Pulmonary artery endothelial cell (primary cell): ENCODE measurements at regions not wholly inside any gene's neighbourhood (a gene's known extent, or its start where the extent isn't known, plus 50 kb on each side); places are given as distances from the start of the nearest gene placed in this dataset.

Experiments
- DNase-seq: peaks from one replicate; pipeline ENCODE4 v3.0.0-alpha.2; 2011; ENCODE audit warnings: low read depth, low spot score

GRCh38 chr14:42441615-42442014, 834.9 kb downstream of the LRFN5 start:
- no peak for DNase-seq

DNA sequence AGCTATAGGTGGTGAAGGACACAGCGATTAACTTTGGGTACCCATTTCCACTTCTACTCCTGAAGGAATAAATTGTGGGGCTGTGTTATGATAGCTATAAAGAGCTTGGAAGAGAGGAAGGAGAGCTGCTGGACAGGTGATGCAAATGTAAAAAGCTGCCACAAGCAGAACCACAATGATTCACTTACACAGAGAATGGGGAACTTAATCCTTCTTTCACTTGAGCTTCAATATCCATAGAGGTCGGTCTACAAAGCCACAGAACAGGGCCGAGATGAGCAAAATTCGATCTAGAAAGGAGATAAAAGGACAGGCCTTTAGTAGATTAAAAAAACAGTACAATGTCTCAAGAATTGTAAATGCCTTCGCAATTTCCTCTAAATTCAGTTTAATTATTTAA, 831.1 kb downstream of the LRFN5 start:
- DNase-seq = no peak

DNA sequence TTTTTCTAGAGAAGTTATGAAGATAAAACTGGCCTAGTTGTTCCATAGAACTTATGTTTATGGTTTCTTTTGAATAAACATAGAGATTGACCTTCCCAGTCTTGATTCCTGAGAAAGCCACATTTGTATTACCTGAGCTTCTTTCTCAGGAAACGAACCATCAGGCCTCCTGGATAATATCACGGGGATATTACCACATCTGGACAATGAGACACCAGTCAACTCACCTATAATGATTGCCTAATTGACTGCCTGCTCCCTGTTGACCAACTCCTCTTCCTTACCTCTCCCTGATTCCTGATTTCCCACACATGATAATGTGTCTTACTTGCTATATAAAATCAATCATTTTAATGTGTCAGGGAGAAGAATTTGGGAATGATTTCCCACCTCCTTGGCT, 822.7 kb downstream of the LRFN5 start:
- DNase-seq = no peak

- no peak for DNase-seq
These were observed 822.3 kb downstream of the LRFN5 start for GRCh38 chr14:42428996-42429395.

DNA sequence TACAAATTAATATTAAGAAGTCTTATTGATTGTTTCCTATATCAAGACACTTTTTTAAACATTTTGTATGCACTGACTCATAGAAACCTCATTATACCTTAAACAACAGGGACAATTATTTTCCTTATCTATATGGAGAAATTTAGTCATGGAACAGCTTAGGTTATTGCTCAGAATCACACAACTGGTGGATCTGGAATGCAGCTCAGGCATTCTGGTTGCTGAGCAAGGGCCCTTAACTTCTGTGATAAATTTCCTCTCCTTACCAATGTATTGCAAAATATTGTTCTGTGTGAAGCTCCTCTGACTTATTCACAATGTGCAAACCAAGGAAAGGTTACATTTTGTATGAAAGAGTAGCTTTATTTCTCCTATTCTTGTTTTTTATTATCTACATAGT, 817.8 kb downstream of the LRFN5 start:
- no peak for DNase-seq

DNA sequence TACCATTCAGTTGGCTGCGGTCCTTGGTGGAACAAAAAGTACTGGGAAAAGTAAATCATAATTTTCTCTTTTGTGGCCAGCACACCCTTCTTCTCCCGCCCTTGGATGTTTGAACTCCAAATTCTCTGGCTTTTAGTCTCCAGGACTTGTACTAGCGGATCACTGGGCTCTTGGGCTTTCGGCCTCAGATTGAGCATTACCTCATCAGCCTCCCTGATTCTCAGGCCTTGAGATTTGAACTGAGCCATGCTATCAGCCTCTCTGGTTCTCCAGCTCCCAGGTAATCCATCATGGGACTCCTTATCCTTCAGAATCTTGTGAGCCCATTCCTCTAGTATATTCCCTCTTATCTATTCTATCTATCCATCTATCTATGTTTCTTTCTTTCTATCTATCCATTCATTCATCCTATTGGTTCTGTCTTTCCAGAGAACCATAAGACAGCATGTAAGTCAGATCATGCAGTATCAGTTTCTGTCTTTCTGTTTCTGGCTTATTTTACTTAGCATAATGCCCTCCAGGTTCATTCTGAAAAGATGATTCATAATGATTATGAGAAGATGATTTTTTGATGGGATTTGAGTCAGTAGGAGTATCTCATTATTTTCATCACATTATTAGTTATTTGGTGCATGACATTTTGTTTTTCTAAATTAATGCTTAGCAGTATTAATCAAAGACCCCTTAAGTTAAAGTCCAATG, 814.9 kb downstream of the LRFN5 start:
- DNase-seq = no peak

DNA sequence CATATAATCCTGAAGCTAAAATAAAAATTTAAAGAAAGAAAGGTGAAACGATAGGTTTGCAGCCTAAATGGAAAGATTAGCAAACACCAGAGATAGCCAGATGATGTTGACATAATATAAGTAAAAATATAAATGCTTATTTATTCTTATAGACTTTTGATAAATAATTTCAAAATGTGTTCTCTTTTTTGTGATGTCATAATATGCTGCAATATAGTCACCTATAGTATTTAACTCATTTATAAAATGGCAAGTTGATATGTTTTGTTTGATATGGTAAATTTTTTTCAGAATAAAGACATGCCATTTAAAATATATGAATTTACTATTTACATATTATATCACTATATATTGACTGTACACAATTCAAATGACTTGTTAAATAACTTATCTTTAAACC, 813.4 kb downstream of the LRFN5 start:
- DNase-seq = no peak

GRCh38 chr14:42407153-42407552, 800.5 kb downstream of the LRFN5 start:
- DNase-seq = no peak

- DNase-seq = no peak
These were observed 784.6 kb downstream of the LRFN5 start for GRCh38 chr14:42391146-42391834.

DNA sequence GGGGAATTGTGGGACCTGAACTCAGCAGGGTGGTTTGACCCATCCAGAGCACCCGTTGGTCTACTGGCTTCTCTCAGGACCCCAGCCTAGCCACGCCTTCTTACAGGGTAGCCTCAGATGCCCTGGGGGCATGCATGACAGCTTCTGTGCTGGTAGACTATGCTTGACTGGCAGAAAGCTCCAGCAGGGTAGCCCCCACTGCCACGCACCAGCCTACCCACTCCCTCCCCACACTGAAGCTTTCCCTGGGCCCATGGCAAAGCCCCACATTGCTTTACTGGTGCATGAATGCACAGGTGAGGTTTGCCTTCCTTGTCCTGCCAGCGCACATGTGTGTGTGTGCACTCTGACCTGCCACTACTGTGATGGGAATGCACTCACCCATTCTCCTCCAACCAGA, 772.2 kb downstream of the LRFN5 start:
- DNase-seq = no peak

GRCh38 chr14:42378274-42378673, 771.6 kb downstream of the LRFN5 start:
- DNase-seq = no peak

DNA sequence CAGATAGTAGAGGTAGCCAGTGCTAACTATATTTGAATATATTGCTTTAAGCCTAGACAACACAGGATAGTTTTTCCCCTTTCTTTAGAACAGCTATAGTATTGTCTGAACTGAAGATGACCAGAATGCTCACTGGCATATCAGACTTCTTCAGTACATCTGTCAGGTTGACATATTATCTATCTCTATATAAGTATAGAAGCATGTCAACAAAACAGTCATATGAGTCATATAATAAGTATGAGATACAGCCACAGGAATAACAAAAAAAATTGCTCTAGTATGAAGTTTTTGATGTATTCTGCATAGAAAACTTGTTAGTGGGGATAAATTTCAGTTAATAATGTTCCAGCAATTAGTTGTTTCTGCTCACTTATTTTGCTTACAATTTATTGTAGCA, 767.7 kb downstream of the LRFN5 start:
- no peak for DNase-seq

DNA sequence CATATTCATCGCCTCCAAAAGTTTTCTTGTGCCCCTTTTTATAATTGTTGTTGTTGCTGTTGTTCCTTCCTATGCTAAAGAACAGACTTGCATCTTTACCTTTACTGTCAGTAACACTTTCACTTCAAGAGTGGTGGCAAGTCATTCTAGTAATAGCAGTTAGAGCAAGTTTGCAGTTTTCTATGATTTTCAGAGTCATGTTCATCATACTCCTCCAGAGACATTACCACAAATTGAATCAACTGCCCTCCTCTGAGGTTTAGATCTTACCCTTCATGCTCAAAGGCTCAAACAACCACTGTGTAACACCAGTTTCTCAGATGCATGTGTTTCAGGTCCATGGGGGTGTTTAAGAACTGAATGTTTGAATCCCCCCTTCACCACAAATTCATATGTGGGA, 763.4 kb downstream of the LRFN5 start:
- DNase-seq = no peak

DNA sequence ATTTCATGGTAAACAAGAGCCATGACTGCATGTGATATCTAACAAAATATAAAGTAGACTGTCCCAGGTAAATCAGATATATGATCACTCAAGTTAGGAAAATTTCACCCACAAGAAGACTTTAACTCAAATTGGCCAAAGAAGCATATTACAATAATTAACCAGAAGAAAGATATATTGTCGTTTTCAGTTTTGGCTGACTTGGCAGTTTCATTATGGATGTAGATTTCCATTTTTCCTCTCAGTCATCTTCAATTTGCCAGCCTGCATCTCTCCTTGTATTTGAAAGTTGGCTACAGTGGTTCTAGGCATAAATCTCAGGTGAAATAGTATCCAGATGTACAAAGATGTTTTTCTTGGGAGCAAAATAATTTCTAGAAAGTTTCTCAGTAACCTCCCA, 761.6 kb downstream of the LRFN5 start:
- no peak for DNase-seq

GRCh38 chr14:42353315-42353714, 746.6 kb downstream of the LRFN5 start:
- DNase-seq = no peak

DNA sequence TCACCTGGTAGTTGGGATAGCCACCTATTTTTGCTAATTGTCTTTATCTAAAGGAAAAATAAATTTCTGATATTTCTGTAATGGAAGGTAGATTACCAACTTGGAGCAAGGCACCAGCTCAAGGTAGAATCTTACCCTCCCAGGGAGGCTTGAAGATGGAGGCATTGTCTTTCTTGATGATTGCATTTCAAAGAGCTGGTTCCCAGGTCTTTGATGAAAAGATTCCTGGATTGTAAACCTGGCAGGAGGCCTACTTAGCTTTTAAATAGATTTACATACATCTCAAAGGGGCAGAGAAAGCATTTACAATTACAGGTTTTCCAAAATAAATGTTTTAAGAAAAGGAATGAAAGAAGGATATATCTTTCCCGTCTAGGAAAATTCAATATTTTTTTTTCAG, 729.2 kb downstream of the LRFN5 start:
- no peak for DNase-seq

- DNase-seq = no peak
These were observed 728.3 kb downstream of the LRFN5 start for GRCh38 chr14:42334931-42335330.

DNA sequence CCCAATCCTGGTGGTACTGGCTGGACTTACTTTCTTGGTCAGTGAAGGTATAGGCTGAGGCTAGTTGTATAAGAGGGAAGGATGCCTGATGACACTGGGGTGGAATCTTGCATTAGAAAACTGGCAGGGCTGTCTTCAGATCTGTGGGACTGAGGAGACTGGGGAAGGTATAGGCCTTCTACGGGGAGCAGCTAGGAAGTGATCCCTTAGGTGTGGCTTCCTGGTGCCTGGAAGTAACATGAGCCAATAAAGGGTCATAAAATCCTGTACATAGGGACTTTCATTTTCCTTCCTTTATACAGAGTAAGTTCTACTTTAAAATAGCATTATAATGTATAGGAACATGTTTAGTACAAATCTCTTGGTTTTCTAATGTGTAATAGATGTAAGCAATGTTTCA, 716.8 kb downstream of the LRFN5 start:
- no peak for DNase-seq

DNA sequence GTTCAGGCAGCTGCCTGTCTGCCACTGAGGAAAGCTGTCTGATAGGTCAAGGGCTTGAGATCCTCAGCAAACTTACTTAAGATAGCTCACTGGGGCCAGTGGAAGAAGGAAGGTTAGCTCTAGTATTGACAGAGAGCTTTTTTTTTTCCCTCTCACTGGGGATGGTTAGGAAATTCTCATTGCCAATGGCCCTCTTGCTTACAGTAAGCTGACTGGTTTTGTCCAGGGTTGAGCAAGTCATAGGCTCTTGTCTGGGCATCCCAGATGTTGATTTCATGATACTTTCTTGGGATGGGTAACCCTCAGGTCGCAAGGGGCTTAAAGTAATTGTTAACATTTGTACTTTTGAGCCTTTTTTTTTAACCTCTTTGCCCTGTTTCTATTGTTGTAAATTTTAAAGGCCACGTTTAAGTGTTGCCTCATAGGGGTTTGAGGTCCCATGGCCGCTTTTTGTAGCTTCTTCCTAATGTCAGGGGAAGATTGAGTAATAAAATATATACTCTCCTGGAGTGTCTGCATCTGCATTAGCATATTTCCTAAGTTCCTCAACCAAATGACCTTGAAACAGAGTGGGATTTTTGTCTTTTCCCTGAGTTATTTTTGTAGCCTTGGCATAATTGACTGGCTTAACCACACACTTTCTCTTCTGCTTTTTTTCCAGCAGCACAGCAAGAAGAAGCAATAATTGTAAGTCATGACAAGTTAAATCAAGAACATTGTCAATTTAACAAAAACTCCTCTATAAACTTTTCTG, 716.0 kb downstream of the LRFN5 start:
- DNase-seq = no peak

DNA sequence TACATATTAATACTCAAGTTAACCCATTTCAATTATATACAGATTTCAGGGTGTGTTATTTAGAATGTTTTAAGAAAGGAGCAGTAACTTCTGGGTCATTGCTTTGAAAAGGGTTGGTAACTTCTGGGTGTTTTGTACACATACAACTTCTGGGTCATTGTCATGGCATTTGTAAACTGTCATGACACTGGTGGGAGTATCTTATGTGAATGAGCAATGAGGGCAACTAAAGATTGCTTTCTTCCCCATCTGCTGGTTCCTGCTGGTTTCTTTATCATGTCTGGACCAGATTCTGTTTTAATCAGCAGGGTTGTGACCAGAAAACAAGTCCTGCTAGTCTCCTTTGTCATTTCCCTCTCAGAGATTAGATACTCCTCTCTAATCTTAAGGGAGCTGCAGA, 713.3 kb downstream of the LRFN5 start:
- DNase-seq = no peak

DNA sequence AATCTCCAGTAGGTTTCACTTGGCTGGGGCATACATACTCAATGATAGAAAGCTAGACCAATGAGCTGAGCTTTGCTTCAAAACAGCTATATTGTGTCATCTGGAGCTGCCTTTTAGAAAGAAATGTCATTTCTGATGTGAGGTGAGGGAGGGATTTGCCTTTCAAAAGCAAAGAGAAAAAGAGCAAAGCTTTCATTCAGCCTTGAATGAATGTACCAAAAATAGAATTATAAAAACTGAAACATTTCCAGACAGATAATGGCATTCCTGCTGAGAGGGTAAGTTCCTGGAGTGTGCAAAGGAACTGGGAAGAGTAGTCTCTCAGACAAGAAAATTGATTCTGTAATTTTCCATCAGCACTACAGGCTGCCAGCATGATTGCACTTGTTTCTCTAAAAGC, 710.0 kb downstream of the LRFN5 start:
- DNase-seq = no peak

GRCh38 chr14:42311876-42312275, 705.2 kb downstream of the LRFN5 start:
- DNase-seq = no peak
